H1 (cell line): ENCODE measurements at regions not wholly inside any gene's neighbourhood (a gene's known extent, or its start where the extent isn't known, plus 50 kb on each side); places are given as distances from the start of the nearest gene placed in this dataset.

ENCODE experiments used
- CTCF ChIA-PET: fragments of 300-600 bp; sonication (Branson Sonifier 250); formaldehyde crosslinking; loops from one replicate; lab custom pipeline; 2021; ENCODE audit not compliant: partially characterized antibody; lab: Charles Lee
- POLR2A ChIA-PET: fragments of 300-600 bp; sonication (Branson Sonifier 250); formaldehyde crosslinking; loops from one replicate; lab custom pipeline; 2021; ENCODE audit warnings: inconsistent platforms; ENCODE audit not compliant: partially characterized antibody; lab: Charles Lee
- DNase-seq, 2 experiments: peaks; one replicate each; pipeline versions ENCODE4 v3.0.0 to v3.0.0-alpha.2; 2010 to 2022; ENCODE audit warnings: low spot score in 2 of 2, low read depth in 1 of 2, mixed read lengths in 1 of 2
- FAIRE-seq: peaks from 2 replicates; lab custom pipeline; 2011; peaks lifted over from hg19 to GRCh38; lab: Jason Lieb, UNC
- H2AFZ ChIP-seq: 2 replicates; pipeline ENCODE4 v1.8.1; 2012; ENCODE audit warnings: low read length, inconsistent platforms
- H2AK5ac ChIP-seq: 2 replicates; pipeline ENCODE4 v1.6.1; 2013; ENCODE audit warnings: low read depth, low read length
- H2BK120ac ChIP-seq: replicated peaks from 2 replicates; pipeline ENCODE3; 2013; ENCODE audit warnings: low read depth, low read length, inconsistent platforms
- H2BK12ac ChIP-seq: 2 replicates; pipeline ENCODE4 v1.6.1; 2013; ENCODE audit warnings: low read depth, low read length
- H2BK15ac ChIP-seq: 2 replicates; pipeline ENCODE4 v1.6.1; 2013; ENCODE audit warnings: low read length
- H2BK20ac ChIP-seq: 2 replicates; pipeline ENCODE4 v1.6.1; 2013; ENCODE audit warnings: low read length
- H2BK5ac ChIP-seq: 2 replicates; pipeline ENCODE4 v1.6.1; 2013; ENCODE audit warnings: low read depth, low read length
- H3K14ac ChIP-seq: 2 replicates; pipeline ENCODE4 v1.6.1; 2013; ENCODE audit warnings: inconsistent platforms; ENCODE audit not compliant: insufficient read length
- H3K18ac ChIP-seq: 2 replicates; pipeline ENCODE4 v1.6.1; 2013; ENCODE audit warnings: low read length; ENCODE audit errors: extremely low read depth
- H3K23ac ChIP-seq: 2 replicates; pipeline ENCODE4 v1.6.1; 2013; ENCODE audit warnings: inconsistent platforms; ENCODE audit not compliant: insufficient read length
- H3K23me2 ChIP-seq: 2 replicates; pipeline ENCODE4 v1.6.1; 2013; ENCODE audit warnings: low read depth, low read length
- H3K27ac ChIP-seq: 2 replicates; pipeline ENCODE4 v1.6.1; 2011; ENCODE audit warnings: low read depth, low read length, inconsistent platforms
- H3K27me3 ChIP-seq, 4 experiments: replicated peaks in 1 of 4; 1 replicate in 1 of 4; 2 replicates in 3 of 4; pipeline versions ENCODE4 v1.6.1 to v1.8.1; 2011 to 2013; ENCODE audit warnings: low read length in 3 of 4, mild to moderate bottlenecking in 3 of 4, inconsistent platforms in 2 of 4, mixed read lengths in 2 of 4, moderate library complexity in 1 of 4; ENCODE audit not compliant: control insufficient read depth in 3 of 4, insufficient read depth in 3 of 4; ENCODE audit errors: extremely low read depth in 1 of 4
- H3K36me3 ChIP-seq, 4 experiments: 2 replicates each; pipeline versions ENCODE4 v1.6.1 to v1.8.1; 2011 to 2013; ENCODE audit warnings: mild to moderate bottlenecking in 4 of 4, low read length in 3 of 4, moderate library complexity in 2 of 4, control low read depth in 1 of 4, inconsistent platforms in 1 of 4; ENCODE audit not compliant: insufficient read depth in 4 of 4, control insufficient read depth in 2 of 4
- H3K4ac ChIP-seq: replicated peaks from 2 replicates; pipeline ENCODE3; 2013; ENCODE audit warnings: low read length, low read depth, mixed read lengths, inconsistent platforms; ENCODE audit not compliant: insufficient read length
- H3K4me1 ChIP-seq, 4 experiments: replicated peaks in 1 of 4; 1 replicate in 1 of 4; 2 replicates in 3 of 4; pipeline versions ENCODE4 v1.6.1 to v1.8.1; 2011 to 2013; ENCODE audit warnings: low read length in 3 of 4, inconsistent platforms in 2 of 4, mixed read lengths in 1 of 4; ENCODE audit not compliant: insufficient read depth in 4 of 4, control insufficient read depth in 3 of 4
- H3K4me2 ChIP-seq, 2 experiments: 2 replicates each; pipeline versions ENCODE4 v1.6.1 to v1.8.1; 2011 to 2013; ENCODE audit warnings: low read depth in 2 of 2, low read length in 2 of 2, control low read depth in 1 of 2, inconsistent platforms in 1 of 2, mild to moderate bottlenecking in 1 of 2; ENCODE audit not compliant: insufficient read depth in 1 of 2
- H3K4me3 ChIP-seq, 4 experiments: fragments of 200-600, 300-600 bp in 1 of 4; sonication (generic), shearing (Covaris generic), sonication (Bioruptor Twin) in 1 of 4; 2 replicates each; pipeline versions ENCODE4 v1.5.1 to v1.8.1; 2011 to 2016; ENCODE audit warnings: low read length in 4 of 4, low read depth in 3 of 4, control low read depth in 2 of 4, inconsistent platforms in 2 of 4, mild to moderate bottlenecking in 2 of 4, mixed read lengths in 1 of 4, moderate library complexity in 1 of 4; ENCODE audit not compliant: insufficient read depth in 2 of 4; ENCODE audit errors: extremely low read depth in 1 of 4
- H3K56ac ChIP-seq: replicated peaks from 2 replicates; pipeline ENCODE3; 2013; ENCODE audit warnings: low read depth, mild to moderate bottlenecking, mixed read lengths, low read length, inconsistent platforms; ENCODE audit not compliant: insufficient read length
- H3K79me1 ChIP-seq: 2 replicates; pipeline ENCODE4 v1.6.1; 2013; ENCODE audit warnings: low read depth, low read length, control low read depth
- H3K79me2 ChIP-seq, 2 experiments: 2 replicates each; pipeline versions ENCODE4 v1.6.1 to v1.8.1; 2012 to 2013; ENCODE audit warnings: low read length in 2 of 2, mild to moderate bottlenecking in 2 of 2, inconsistent platforms in 1 of 2; ENCODE audit not compliant: insufficient read depth in 2 of 2, control insufficient read depth in 1 of 2
- H3K9ac ChIP-seq, 4 experiments: replicated peaks in 1 of 4; 1 replicate in 1 of 4; 2 replicates in 3 of 4; pipeline versions ENCODE4 v1.6.1 to v1.8.1; 2011 to 2013; ENCODE audit warnings: low read depth in 3 of 4, low read length in 3 of 4, control low read depth in 2 of 4, mild to moderate bottlenecking in 2 of 4, moderate library complexity in 2 of 4, inconsistent platforms in 1 of 4; ENCODE audit errors: extremely low read depth in 1 of 4
- H3K9me3 ChIP-seq, 2 experiments: 2 replicates each; pipeline versions ENCODE4 v1.6.1 to v1.8.1; 2012 to 2013; ENCODE audit warnings: mild to moderate bottlenecking in 2 of 2, moderate library complexity in 2 of 2, control low read depth in 1 of 2, inconsistent platforms in 1 of 2, low read depth in 1 of 2, low read length in 1 of 2, mixed read lengths in 1 of 2; ENCODE audit not compliant: insufficient read depth in 2 of 2
- H4K20me1 ChIP-seq, 2 experiments: replicated peaks in 1 of 2; 2 replicates each; pipeline versions ENCODE3 to v1.8.1; 2011 to 2013; ENCODE audit warnings: inconsistent platforms in 2 of 2, low read length in 2 of 2, mild to moderate bottlenecking in 1 of 2; ENCODE audit not compliant: insufficient read depth in 2 of 2, control insufficient read depth in 1 of 2
- H4K5ac ChIP-seq: 2 replicates; pipeline ENCODE4 v1.6.1; 2013; ENCODE audit warnings: low read length, low read depth, mixed read lengths, inconsistent platforms; ENCODE audit not compliant: insufficient read length
- H4K8ac ChIP-seq: 2 replicates; pipeline ENCODE4 v1.8.0; 2013; ENCODE audit warnings: mild to moderate bottlenecking, moderate library complexity, low read length, inconsistent platforms; ENCODE audit not compliant: insufficient read depth; ENCODE audit errors: extremely low read depth
- H4K91ac ChIP-seq: replicated peaks from 2 replicates; pipeline ENCODE3; 2013; ENCODE audit warnings: low read length, mixed read lengths, inconsistent platforms; ENCODE audit not compliant: insufficient read length
- ATF3 ChIP-seq: IDR thresholded peaks from 2 replicates; pipeline ENCODE4 v1.6.1; 2011; ENCODE audit warnings: low read depth, mild to moderate bottlenecking, low read length; ENCODE audit not compliant: insufficient read depth
- CBX8 ChIP-seq: fragments of 300-800, 300-1000 bp; sonication (generic); IDR thresholded peaks from 2 replicates; pipeline ENCODE4 v1.7.1; 2016; ENCODE audit warnings: low read depth, low read length, borderline replicate concordance
- CTCF ChIP-seq, 3 experiments: IDR thresholded peaks; 1 replicate in 2 of 3; 2 replicates in 1 of 3; pipeline versions ENCODE4 v1.5.1 to v1.6.1; 2011; ENCODE audit warnings: low read length in 3 of 3, mild to moderate bottlenecking in 3 of 3, inconsistent platforms in 2 of 3, low read depth in 1 of 3, moderate library complexity in 1 of 3; ENCODE audit not compliant: insufficient read depth in 1 of 3; ENCODE audit errors: control extremely low read depth in 1 of 3
- GABPA ChIP-seq: IDR thresholded peaks from 2 replicates; pipeline ENCODE4 v1.6.1; 2011; ENCODE audit warnings: mild to moderate bottlenecking, low read length, moderate library complexity, borderline replicate concordance; ENCODE audit not compliant: insufficient read depth
- MAFK ChIP-seq: IDR thresholded peaks from 2 replicates; pipeline ENCODE4 v1.6.1; 2012; ENCODE audit warnings: low read depth, mild to moderate bottlenecking, improper control_type of control experiment, low read length
- POLR2A ChIP-seq, 2 experiments: IDR thresholded peaks; 1 replicate in 1 of 2; 2 replicates in 1 of 2; pipeline ENCODE4 v1.6.1; 2011; ENCODE audit warnings: low read depth in 2 of 2, low read length in 2 of 2, mild to moderate bottlenecking in 2 of 2; ENCODE audit errors: control extremely low read depth in 1 of 2
- POU5F1 ChIP-seq: IDR thresholded peaks from 2 replicates; pipeline ENCODE4 v1.6.1; 2011; ENCODE audit warnings: low read depth, mild to moderate bottlenecking, low read length, moderate library complexity
- RBBP5 ChIP-seq: IDR thresholded peaks from 2 replicates; pipeline ENCODE4 v1.7.1; 2012; ENCODE audit warnings: low read depth, mild to moderate bottlenecking, inconsistent platforms, low read length, moderate library complexity, borderline replicate concordance
- RFX5 ChIP-seq: IDR thresholded peaks from 2 replicates; pipeline ENCODE4 v1.6.1; 2011; ENCODE audit warnings: low read depth, low read length, improper control_type of control experiment, borderline replicate concordance
- WGBS, 2 experiments: shearing (Covaris generic) in 1 of 2; methylation state at CpG; one replicate each; pipeline versions ENCODE4 v1.1.6 to v1.1.7; 2013 to 2015; ENCODE audit warnings: low lambda C conversion rate in 2 of 2, mixed read lengths in 2 of 2, inconsistent platforms in 1 of 2, low coverage in 1 of 2, missing lambda C conversion rate in 1 of 2; ENCODE audit not compliant: insufficient replicate concordance in 2 of 2, insufficient coverage in 1 of 2, insufficient read length in 1 of 2; ENCODE audit errors: extremely low coverage in 1 of 2, missing lambda C conversion rate in 1 of 2; 5-methylcytosine and 5-hydroxymethylcytosine counted together
- TF ChIP-seq, protein P1 (sequence below): IDR thresholded peaks from 2 replicates; pipeline ENCODE4 v1.6.1; 2012; ENCODE audit warnings: inconsistent platforms

- H2AFZ ChIP-seq = peak overlapping the region; percentile 56; the same call in 1 of the 2 replicates
- no peak overlapping the region for H3K4me2 ChIP-seq
- H3K4me3 ChIP-seq = no peak overlapping the region
- FAIRE-seq = no peak
- H3K14ac ChIP-seq = no peak overlapping the region
- no peak overlapping the region for H2BK5ac ChIP-seq
- H3K27ac ChIP-seq = no peak overlapping the region
- no peak overlapping the region for H2AK5ac ChIP-seq
- H3K4me1 ChIP-seq = peaks cover 0 to 3% (median 1%) of the 10 kb centered on the region in 4 experiments; a peak in 2 of 7 replicates
- no peaks in the 10 kb centered on the region for H3K23me2 ChIP-seq
- no peak overlapping the region for H3K23ac ChIP-seq
- no peaks in the 10 kb centered on the region for H3K27me3 ChIP-seq
- no peak overlapping the region for H3K56ac ChIP-seq
- H3K9me3 ChIP-seq = peaks cover 0 to 3% of the 10 kb centered on the region in 2 experiments; a peak in 1 of 4 replicates
- H3K79me2 ChIP-seq = no peaks in the 10 kb centered on the region
- ChIA-PET CTCF (interaction anchor here (0.9 kb wide), 1 partner anchor 45 kb away, joined by 3 read pairs; no protein-coding TSS in a partner anchor), POLR2A (interaction anchor here (0.9 kb wide), 1 partner anchor 23 kb away, joined by 4 read pairs; no protein-coding TSS in a partner anchor)
- H2BK12ac ChIP-seq = no peak overlapping the region
- no peak overlapping the region for H4K5ac ChIP-seq
- WGBS, 2 experiments = 93% methylated on average over 3 of the region's 3 CpGs; no CpG with 5 or more reads in 1 of the 2 experiments
- H4K8ac ChIP-seq = no peak overlapping the region
- H2BK20ac ChIP-seq = no peak overlapping the region
- H3K79me1 ChIP-seq = no peaks in the 10 kb centered on the region
- H2BK15ac ChIP-seq = no peak overlapping the region
- H2BK120ac ChIP-seq = no peak overlapping the region
- no peaks in the 10 kb centered on the region for H3K36me3 ChIP-seq
- DNase-seq = no peak
- no peak overlapping the region for H3K9ac ChIP-seq
- H3K4ac ChIP-seq = no peak overlapping the region
- no peaks in the 10 kb centered on the region for H4K20me1 ChIP-seq
- H3K18ac ChIP-seq = no peak overlapping the region
- H4K91ac ChIP-seq = no peak overlapping the region
- TF ChIP-seq CTCF (IDR thresholded peaks at IDR 0.05; ENCODE audit: control extremely low read depth in 1 of 3, insufficient read depth in 1 of 3, low read depth in 1 of 3, low read length in 3 of 3) (no peak), GABPA (no peak), POLR2A (IDR thresholded peaks at IDR 0.05; ENCODE audit: control extremely low read depth in 1 of 2, low read depth in 2 of 2, low read length in 2 of 2) (no peak), ATF3 (no peak), RFX5 (no peak), MAFK (no peak), RBBP5 (no peak), POU5F1 (no peak), CBX8 (no peak)
- TF ChIP-seq, protein P1, sequence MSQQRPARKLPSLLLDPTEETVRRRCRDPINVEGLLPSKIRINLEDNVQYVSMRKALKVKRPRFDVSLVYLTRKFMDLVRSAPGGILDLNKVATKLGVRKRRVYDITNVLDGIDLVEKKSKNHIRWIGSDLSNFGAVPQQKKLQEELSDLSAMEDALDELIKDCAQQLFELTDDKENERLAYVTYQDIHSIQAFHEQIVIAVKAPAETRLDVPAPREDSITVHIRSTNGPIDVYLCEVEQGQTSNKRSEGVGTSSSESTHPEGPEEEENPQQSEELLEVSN = no peak
Observed at GRCh38 chr12:28827861-28828260, 321.2 kb upstream of the FAR2 start.
